Mesenchymal stem cell (in vitro differentiated cells and primary cell): ENCODE measurements at regions not wholly inside any gene's neighbourhood (a gene's known extent, or its start where the extent isn't known, plus 50 kb on each side); places are given as distances from the start of the nearest gene placed in this dataset.

Experiments used
- DNase-seq: peaks from one replicate; pipeline ENCODE4 v3.0.0-alpha.2; 2013
- H2AFZ ChIP-seq: one replicate; pipeline ENCODE4 v1.6.1; 2013; ENCODE audit warnings: low read depth, mild to moderate bottlenecking, control low read depth, inconsistent platforms, low read length, moderate library complexity
- H2AK5ac ChIP-seq: 2 replicates; pipeline ENCODE4 v1.6.1; 2013; ENCODE audit warnings: low read length, moderate library complexity, mild to moderate bottlenecking, inconsistent platforms; ENCODE audit not compliant: severe bottlenecking
- H2BK120ac ChIP-seq: one replicate; pipeline ENCODE4 v1.6.1; 2013; ENCODE audit warnings: low read depth, mild to moderate bottlenecking, inconsistent platforms, low read length, moderate library complexity
- H2BK12ac ChIP-seq, 2 experiments: one replicate each; pipeline ENCODE4 v1.6.1; 2013; ENCODE audit warnings: inconsistent platforms in 2 of 2, low read length in 2 of 2, mild to moderate bottlenecking in 2 of 2, moderate library complexity in 2 of 2, control low read depth in 1 of 2
- H2BK15ac ChIP-seq: one replicate; pipeline ENCODE4 v1.6.1; 2013; ENCODE audit warnings: mild to moderate bottlenecking, low read depth, inconsistent platforms; ENCODE audit not compliant: poor library complexity, severe bottlenecking
- H2BK5ac ChIP-seq: 2 replicates; pipeline ENCODE4 v1.6.1; 2013; ENCODE audit warnings: low read depth, mild to moderate bottlenecking, low read length, control low read depth, inconsistent platforms; ENCODE audit not compliant: poor library complexity, severe bottlenecking
- H3K14ac ChIP-seq, 2 experiments: one replicate each; pipeline ENCODE4 v1.6.1; 2013; ENCODE audit warnings: inconsistent platforms in 2 of 2, low read length in 2 of 2, control low read depth in 1 of 2, mild to moderate bottlenecking in 1 of 2, moderate library complexity in 1 of 2
- H3K18ac ChIP-seq, 2 experiments: one replicate each; pipeline ENCODE4 v1.6.1; 2013; ENCODE audit warnings: inconsistent platforms in 2 of 2, low read length in 2 of 2, control low read depth in 1 of 2, low read depth in 1 of 2, mild to moderate bottlenecking in 1 of 2
- H3K23ac ChIP-seq, 2 experiments: one replicate each; pipeline ENCODE4 v1.6.1; 2013; ENCODE audit warnings: inconsistent platforms in 2 of 2, low read length in 2 of 2, mild to moderate bottlenecking in 2 of 2, moderate library complexity in 2 of 2, control low read depth in 1 of 2
- H3K27ac ChIP-seq: 2 replicates; pipeline ENCODE4 v1.5.1; 2013; ENCODE audit warnings: mild to moderate bottlenecking, moderate library complexity, low read length, control low read depth, inconsistent platforms; ENCODE audit not compliant: poor library complexity, severe bottlenecking
- H3K27me3 ChIP-seq, 2 experiments: 2 replicates each; pipeline versions ENCODE4 v1.6.1 to v1.7.0; 2013; ENCODE audit warnings: low read length in 2 of 2, mild to moderate bottlenecking in 2 of 2, moderate library complexity in 2 of 2, control low read depth in 1 of 2, inconsistent platforms in 1 of 2; ENCODE audit not compliant: control insufficient read depth in 1 of 2, insufficient read depth in 1 of 2
- H3K36me3 ChIP-seq, 2 experiments: 2 replicates each; pipeline versions ENCODE4 v1.6.1 to v1.7.0; 2013; ENCODE audit warnings: low read length in 2 of 2, control low read depth in 1 of 2, inconsistent platforms in 1 of 2, low read depth in 1 of 2, mild to moderate bottlenecking in 1 of 2; ENCODE audit not compliant: insufficient read depth in 2 of 2, control insufficient read depth in 1 of 2
- H3K4ac ChIP-seq, 2 experiments: one replicate each; pipeline ENCODE4 v1.6.1; 2013; ENCODE audit warnings: inconsistent platforms in 2 of 2, low read length in 2 of 2, mild to moderate bottlenecking in 2 of 2, moderate library complexity in 2 of 2, control low read depth in 1 of 2, low read depth in 1 of 2
- H3K4me1 ChIP-seq: 2 replicates; pipeline ENCODE4 v1.6.1; 2013; ENCODE audit warnings: low read depth, low read length, control low read depth; ENCODE audit not compliant: control insufficient read depth, insufficient read depth
- H3K4me2 ChIP-seq: 2 replicates; pipeline ENCODE4 v1.6.1; 2013; ENCODE audit warnings: low read length, mild to moderate bottlenecking, inconsistent platforms; ENCODE audit not compliant: poor library complexity, severe bottlenecking
- H3K4me3 ChIP-seq, 2 experiments: 2 replicates each; pipeline versions ENCODE4 v1.5.1 to v1.7.0; 2013; ENCODE audit warnings: low read length in 2 of 2, mild to moderate bottlenecking in 2 of 2, control low read depth in 1 of 2, low read depth in 1 of 2; ENCODE audit not compliant: insufficient read depth in 1 of 2
- H3K79me1 ChIP-seq: replicated peaks from 2 replicates; pipeline ENCODE4 v1.6.1; 2013; ENCODE audit warnings: mild to moderate bottlenecking, control low read depth, low read length, inconsistent platforms; ENCODE audit not compliant: poor library complexity, severe bottlenecking
- H3K9ac ChIP-seq: 2 replicates; pipeline ENCODE4 v1.7.0; 2013; ENCODE audit warnings: mild to moderate bottlenecking, low read length, moderate library complexity
- H3K9me3 ChIP-seq: 2 replicates; pipeline ENCODE4 v1.7.0; 2013; ENCODE audit warnings: mild to moderate bottlenecking, low read length; ENCODE audit not compliant: control insufficient read depth
- H4K8ac ChIP-seq: one replicate; pipeline ENCODE4 v1.6.1; 2013; ENCODE audit warnings: inconsistent platforms, mild to moderate bottlenecking, low read length, moderate library complexity
- H4K91ac ChIP-seq: one replicate; pipeline ENCODE4 v1.6.1; 2013; ENCODE audit warnings: mild to moderate bottlenecking, low read length, inconsistent platforms
- WGBS: methylation state at CpG from one replicate; pipeline ENCODE4 v1.1.7; 2013; ENCODE audit warnings: mixed read lengths; 5-methylcytosine and 5-hydroxymethylcytosine counted together

DNA sequence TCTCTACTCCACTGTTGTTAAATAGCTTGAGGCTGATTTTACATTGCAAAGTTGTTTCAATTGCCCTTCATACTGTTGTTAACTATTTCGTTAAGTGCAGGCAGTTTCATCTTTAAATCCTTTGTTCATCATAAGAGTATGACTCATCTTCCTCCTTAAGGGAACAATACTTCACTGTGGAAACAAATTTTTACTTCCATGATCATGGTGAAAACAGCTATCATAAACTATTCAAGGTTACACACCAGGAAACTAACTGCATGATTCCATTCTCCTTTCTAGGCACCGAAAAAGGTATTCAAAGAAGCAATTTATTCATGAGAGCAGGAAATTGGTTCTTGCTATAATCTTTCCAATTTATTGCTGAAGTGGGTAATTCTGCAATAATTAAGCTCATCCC, 593.2 kb downstream of the LRRIQ3 start:
- Histone ChIP-seq H3K4me2 (no peak overlapping the region), H2BK120ac (no peak overlapping the region), H3K79me1 (no peaks in the 10 kb centered on the region), H3K27me3 (no peaks in the 10 kb centered on the region), H4K8ac (no peak overlapping the region), H3K23ac (no peak overlapping the region), H3K9me3 (no peaks in the 10 kb centered on the region), H2BK12ac (no peak overlapping the region), H2AK5ac (no peak overlapping the region), H3K36me3 (no peaks in the 10 kb centered on the region), H2AFZ (no peak overlapping the region), H2BK5ac (no peak overlapping the region), H3K9ac (no peak overlapping the region), H3K4me3 (no peak overlapping the region), H3K18ac (no peak overlapping the region), H3K4me1 (no peaks in the 10 kb centered on the region), H3K27ac (no peak overlapping the region), H4K91ac (no peak overlapping the region), H3K4ac (no peak overlapping the region), H2BK15ac (no peak overlapping the region), H3K14ac (no peak overlapping the region)
- peak; percentile 33 for DNase-seq
- 0% methylated on average over 1 of the region's 2 CpGs for WGBS

DNA sequence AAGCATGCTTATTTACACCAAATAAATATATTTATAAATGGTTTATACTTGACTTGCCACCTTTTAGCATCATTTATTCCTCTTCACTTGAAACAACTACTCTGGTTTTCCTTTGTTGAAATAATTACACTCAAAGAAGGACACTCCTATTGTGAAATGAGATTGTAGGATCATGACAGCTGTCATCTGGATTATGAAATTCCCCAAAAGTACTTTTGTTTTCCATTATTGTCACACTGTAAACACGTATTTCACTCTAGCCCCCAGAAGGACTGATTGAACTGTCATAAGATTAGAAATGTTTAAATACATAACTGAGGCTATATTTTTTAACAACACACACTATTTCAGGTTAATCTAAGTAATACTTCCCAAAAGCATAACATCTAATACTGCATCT, 593.8 kb downstream of the LRRIQ3 start:
- Histone ChIP-seq H4K91ac (no peak overlapping the region), H3K79me1 (no peaks in the 10 kb centered on the region), H3K36me3 (no peaks in the 10 kb centered on the region), H3K9ac (no peak overlapping the region), H3K4me1 (no peaks in the 10 kb centered on the region), H2AK5ac (no peak overlapping the region), H2BK15ac (no peak overlapping the region), H4K8ac (no peak overlapping the region), H2AFZ (no peak overlapping the region), H3K27ac (no peak overlapping the region), H3K4me2 (no peak overlapping the region), H3K14ac (no peak overlapping the region), H3K23ac (no peak overlapping the region), H3K4ac (no peak overlapping the region), H2BK12ac (no peak overlapping the region), H2BK5ac (no peak overlapping the region), H3K18ac (no peak overlapping the region), H3K27me3 (no peaks in the 10 kb centered on the region), H3K4me3 (no peak overlapping the region), H2BK120ac (no peak overlapping the region), H3K9me3 (no peaks in the 10 kb centered on the region)
- peak; percentile 2 for DNase-seq
- WGBS = no CpG with 5 or more reads among the region's 1 CpG

DNA sequence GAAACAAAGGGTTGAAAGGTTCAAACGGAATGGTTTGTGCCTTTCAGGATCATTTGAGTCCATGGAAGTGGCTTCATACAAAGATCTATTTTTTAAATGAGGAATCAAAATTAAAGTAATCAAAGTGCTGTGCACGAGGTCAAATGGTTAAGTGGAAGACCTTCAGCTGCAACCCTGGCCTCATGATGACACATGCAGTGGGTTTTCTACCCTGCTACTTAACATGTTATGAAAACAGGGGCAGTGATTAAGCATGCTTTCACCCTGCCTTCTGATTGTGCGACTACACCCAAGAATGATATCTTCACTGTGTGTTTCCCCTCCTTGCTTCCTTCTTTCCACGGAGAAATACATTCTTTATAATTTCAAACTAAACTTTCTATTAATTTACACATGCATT, 604.2 kb downstream of the LRRIQ3 start:
- H3K9ac ChIP-seq = no peak overlapping the region
- no peaks in the 10 kb centered on the region for H3K79me1 ChIP-seq
- H2BK5ac ChIP-seq = no peak overlapping the region
- no peaks in the 10 kb centered on the region for H3K27me3 ChIP-seq
- H3K18ac ChIP-seq = no peak overlapping the region
- H2AK5ac ChIP-seq = no peak overlapping the region
- H2BK12ac ChIP-seq = peak overlapping the region in 1 of 2 experiments; percentile 83
- H3K4me3 ChIP-seq = no peak overlapping the region
- WGBS = 0% methylated on average over 4 of the region's 4 CpGs
- no peak overlapping the region for H4K91ac ChIP-seq
- DNase-seq = peak; percentile 70
- no peaks in the 10 kb centered on the region for H3K36me3 ChIP-seq
- H3K4me2 ChIP-seq = no peak overlapping the region
- no peaks in the 10 kb centered on the region for H3K9me3 ChIP-seq
- peak overlapping the region; percentile 90 for H3K27ac ChIP-seq
- no peak overlapping the region for H2AFZ ChIP-seq
- H3K4me1 ChIP-seq = peaks cover 2% of the 10 kb centered on the region
- no peak overlapping the region for H2BK15ac ChIP-seq
- no peak overlapping the region for H2BK120ac ChIP-seq
- H4K8ac ChIP-seq = no peak overlapping the region
- no peak overlapping the region for H3K14ac ChIP-seq
- no peak overlapping the region for H3K23ac ChIP-seq
- no peak overlapping the region for H3K4ac ChIP-seq

DNA sequence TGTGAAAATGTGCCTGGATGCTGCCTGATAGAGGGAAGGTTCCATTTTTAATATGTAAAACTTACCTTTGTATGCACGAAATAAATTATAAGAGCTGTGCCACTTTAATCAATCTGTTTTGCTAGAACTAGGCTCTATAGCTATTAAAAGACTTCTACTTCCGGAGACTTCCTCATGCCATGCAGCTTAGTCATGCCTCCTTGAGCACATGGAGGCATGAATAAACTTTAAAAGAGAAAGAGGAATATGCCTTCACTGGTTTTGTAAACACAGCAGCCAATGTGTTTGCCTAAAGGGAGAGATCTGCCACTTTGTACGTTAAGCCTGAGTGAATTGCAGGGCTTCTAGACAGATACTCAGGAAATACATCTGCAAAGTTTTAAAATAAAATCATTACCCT, 604.6 kb downstream of the LRRIQ3 start:
- 10% methylated on average over 2 of the region's 3 CpGs for WGBS
- Histone ChIP-seq H2AFZ (no peak overlapping the region), H3K9me3 (no peaks in the 10 kb centered on the region), H3K4me1 (peaks cover 2% of the 10 kb centered on the region), H2BK120ac (peak overlapping the region; percentile 87), H3K4me3 (no peak overlapping the region), H3K27ac (peak overlapping the region; percentile 90), H3K14ac (no peak overlapping the region), H4K8ac (no peak overlapping the region), H3K79me1 (no peaks in the 10 kb centered on the region), H4K91ac (no peak overlapping the region), H3K23ac (no peak overlapping the region), H2BK15ac (no peak overlapping the region), H2BK12ac (no peak overlapping the region), H2BK5ac (no peak overlapping the region), H3K27me3 (no peaks in the 10 kb centered on the region), H3K18ac (peak overlapping the region in 1 of 2 experiments; percentile 73), H2AK5ac (no peak overlapping the region), H3K4me2 (peak overlapping the region; percentile 10), H3K9ac (no peak overlapping the region), H3K36me3 (no peaks in the 10 kb centered on the region), H3K4ac (no peak overlapping the region)
- peak; percentile 88 for DNase-seq
